NCI-H1694 (cell line): ENCODE measurements at regions not wholly inside any gene's neighbourhood (a gene's known extent, or its start where the extent isn't known, plus 50 kb on each side); places are given as distances from the start of the nearest gene placed in this dataset.

Experiments
- DNase-seq: peaks from one replicate; lab custom pipeline; 2025; lab: John Stamatoyannopoulos, UW

GRCh38 chr9:693201-694091 lies 148.1 kb upstream of the DMRT1 start:
- peak; percentile 37 for DNase-seq

- DNase-seq, result no peak
Observed at GRCh38 chr9:694092-694402, 147.4 kb upstream of the DMRT1 start.

- no peak for DNase-seq
Observed at GRCh38 chr9:694403-695154, 146.9 kb upstream of the DMRT1 start.

- no peak for DNase-seq
Observed at GRCh38 chr9:695252-695651, 146.2 kb upstream of the DMRT1 start.

- DNase-seq, result peak; percentile 28
Observed at GRCh38 chr9:696332-697323, 144.9 kb upstream of the DMRT1 start.

- DNase-seq, result no peak
Observed at GRCh38 chr9:698276-698675, 143.2 kb upstream of the DMRT1 start.

GRCh38 chr9:698954-699353 lies 142.5 kb upstream of the DMRT1 start:
- DNase-seq, result no peak

GRCh38 chr9:699396-699795 lies 142.1 kb upstream of the DMRT1 start:
- no peak for DNase-seq

GRCh38 chr9:700365-701282 lies 140.9 kb upstream of the DMRT1 start:
- DNase-seq, result no peak

GRCh38 chr9:703392-703791 lies 138.1 kb upstream of the DMRT1 start:
- no peak for DNase-seq

GRCh38 chr9:706073-706472 lies 135.4 kb upstream of the DMRT1 start:
- DNase-seq, result no peak

GRCh38 chr9:706606-707459 lies 134.7 kb upstream of the DMRT1 start:
- DNase-seq, result no peak

- DNase-seq, result no peak
Observed at GRCh38 chr9:708182-708550, 133.3 kb upstream of the DMRT1 start.

GRCh38 chr9:708551-709432 lies 132.7 kb upstream of the DMRT1 start:
- no peak for DNase-seq

- DNase-seq, result no peak
Observed at GRCh38 chr9:710951-711745, 130.3 kb upstream of the DMRT1 start.

GRCh38 chr9:711761-712553 lies 129.5 kb upstream of the DMRT1 start:
- DNase-seq, result no peak

- no peak for DNase-seq
Observed at GRCh38 chr9:712643-713042, 128.9 kb upstream of the DMRT1 start.

- DNase-seq, result no peak
Observed at GRCh38 chr9:713091-713490, 128.4 kb upstream of the DMRT1 start.
